NCI-H526 treated with DMSO at 0.1 percent for 48 hours (cell line): ENCODE measurements at regions not wholly inside any gene's neighbourhood (a gene's known extent, or its start where the extent isn't known, plus 50 kb on each side); places are given as distances from the start of the nearest gene placed in this dataset.
"Not testable (repeated sequence)": the region's sequence is repeated elsewhere in the genome, so short reads cannot be mapped to it uniquely, and the experiment has no call there.

Experiments
- DNase-seq: peaks from one replicate; lab custom pipeline; 2025; lab: John Stamatoyannopoulos, UW

- no peak for DNase-seq
Observed at GRCh38 chr2:33694904-33695303, 95.8 kb upstream of the FAM98A start.

GRCh38 chr2:33690686-33691085 is 91.6 kb upstream of the FAM98A start:
- DNase-seq, result not testable (repeated sequence)

GRCh38 chr2:33681364-33681757 is 82.3 kb upstream of the FAM98A start:
- DNase-seq, result peak; percentile 45

- DNase-seq, result no peak
Observed at GRCh38 chr2:33680644-33681363, 81.7 kb upstream of the FAM98A start.

GRCh38 chr2:33678436-33678835 is 79.3 kb upstream of the FAM98A start:
- DNase-seq, result no peak

- DNase-seq, result peak; percentile 7
Observed at GRCh38 chr2:33673937-33674336, 74.8 kb upstream of the FAM98A start.

- no peak for DNase-seq
Observed at GRCh38 chr2:33672896-33673295, 73.8 kb upstream of the FAM98A start.

- DNase-seq, result no peak
Observed at GRCh38 chr2:33672389-33672788, 73.3 kb upstream of the FAM98A start.

GRCh38 chr2:33671198-33671597 is 72.1 kb upstream of the FAM98A start:
- DNase-seq, result no peak

- DNase-seq, result no peak
Observed at GRCh38 chr2:33670392-33670937, 71.4 kb upstream of the FAM98A start.

- DNase-seq, result no peak
Observed at GRCh38 chr2:33666879-33667278, 67.8 kb upstream of the FAM98A start.

GRCh38 chr2:33665039-33665438 is 65.9 kb upstream of the FAM98A start:
- no peak for DNase-seq

GRCh38 chr2:33660416-33661123 is 61.5 kb upstream of the FAM98A start:
- DNase-seq, result no peak

- no peak for DNase-seq
Observed at GRCh38 chr2:33655626-33656320, 56.7 kb upstream of the FAM98A start.

- DNase-seq, result no peak
Observed at GRCh38 chr2:33652830-33653229, 53.7 kb upstream of the FAM98A start.

GRCh38 chr2:33650171-33650570 is 51.1 kb upstream of the FAM98A start:
- DNase-seq, result no peak
